GOT3 (cell line): ENCODE measurements at regions not wholly inside any gene's neighbourhood (a gene's known extent, or its start where the extent isn't known, plus 50 kb on each side); places are given as distances from the start of the nearest gene placed in this dataset.
A peak's percentile ranks its signal among the peaks of the same experiment; 100 is the strongest.

Experiments used
- DNase-seq: peaks from one replicate; lab custom pipeline; 2025; ENCODE audit warnings: mixed read lengths; lab: John Stamatoyannopoulos, UW

GRCh38 chr5:141778206-141778605 lies 96.2 kb upstream of the ARAP3 start:
- DNase-seq = peak; percentile 43

GRCh38 chr5:141777711-141778110 lies 95.7 kb upstream of the ARAP3 start:
- DNase-seq = no peak

- no peak for DNase-seq
These were observed 95.1 kb upstream of the ARAP3 start for GRCh38 chr5:141777130-141777529.

GRCh38 chr5:141773779-141774562 lies 91.9 kb upstream of the ARAP3 start:
- DNase-seq = no peak

- no peak for DNase-seq
These were observed 90.3 kb upstream of the ARAP3 start for GRCh38 chr5:141772281-141772680.

- DNase-seq = no peak
These were observed 89.5 kb upstream of the ARAP3 start for GRCh38 chr5:141771562-141771961.

GRCh38 chr5:141771031-141771430 lies 89.0 kb upstream of the ARAP3 start:
- DNase-seq = no peak

- no peak for DNase-seq
These were observed 87.6 kb upstream of the ARAP3 start for GRCh38 chr5:141769671-141770070.

GRCh38 chr5:141767671-141768070 lies 85.6 kb upstream of the ARAP3 start:
- no peak for DNase-seq

- DNase-seq = no peak
These were observed 84.0 kb upstream of the ARAP3 start for GRCh38 chr5:141765896-141766551.

- no peak for DNase-seq
These were observed 81.5 kb upstream of the ARAP3 start for GRCh38 chr5:141763541-141763940.

GRCh38 chr5:141762790-141763368 lies 80.8 kb upstream of the ARAP3 start:
- DNase-seq = no peak

GRCh38 chr5:141762316-141762715 lies 80.3 kb upstream of the ARAP3 start:
- DNase-seq = no peak

- no peak for DNase-seq
These were observed 78.7 kb upstream of the ARAP3 start for GRCh38 chr5:141760753-141761152.

- no peak for DNase-seq
These were observed 78.2 kb upstream of the ARAP3 start for GRCh38 chr5:141760193-141760592.

- DNase-seq = no peak
These were observed 76.4 kb upstream of the ARAP3 start for GRCh38 chr5:141758310-141758998.

GRCh38 chr5:141757402-141757801 lies 75.4 kb upstream of the ARAP3 start:
- DNase-seq = no peak

- no peak for DNase-seq
These were observed 74.2 kb upstream of the ARAP3 start for GRCh38 chr5:141756196-141756595.

- DNase-seq = no peak
These were observed 72.1 kb upstream of the ARAP3 start for GRCh38 chr5:141753971-141754713.

- no peak for DNase-seq
These were observed 71.3 kb upstream of the ARAP3 start for GRCh38 chr5:141753143-141753970.
